Keratinocyte (primary cell): ENCODE measurements at regions not wholly inside any gene's neighbourhood (a gene's known extent, or its start where the extent isn't known, plus 50 kb on each side); places are given as distances from the start of the nearest gene placed in this dataset.

Source experiments
- EZH2 ChIP-seq: IDR thresholded peaks from one replicate; pipeline ENCODE4 v1.6.1; 2012; ENCODE audit warnings: inconsistent platforms, mild to moderate bottlenecking, low read length, moderate library complexity
- TF ChIP-seq, protein P1 (sequence below), 3 experiments: IDR thresholded peaks in 1 of 3; conservative IDR thresholded peaks in 1 of 3; optimal IDR thresholded peaks in 1 of 3; 2 replicates in 2 of 3; 3 replicates in 1 of 3; pipeline versions ENCODE3 to v1.5.1; 2011; ENCODE audit warnings: low read length in 3 of 3, mild to moderate bottlenecking in 3 of 3, moderate library complexity in 2 of 3, control low read depth in 1 of 3, inconsistent platforms in 1 of 3; ENCODE audit not compliant: insufficient read depth in 2 of 3; ENCODE audit errors: extremely low read depth in 1 of 3

- TF ChIP-seq, protein P1, sequence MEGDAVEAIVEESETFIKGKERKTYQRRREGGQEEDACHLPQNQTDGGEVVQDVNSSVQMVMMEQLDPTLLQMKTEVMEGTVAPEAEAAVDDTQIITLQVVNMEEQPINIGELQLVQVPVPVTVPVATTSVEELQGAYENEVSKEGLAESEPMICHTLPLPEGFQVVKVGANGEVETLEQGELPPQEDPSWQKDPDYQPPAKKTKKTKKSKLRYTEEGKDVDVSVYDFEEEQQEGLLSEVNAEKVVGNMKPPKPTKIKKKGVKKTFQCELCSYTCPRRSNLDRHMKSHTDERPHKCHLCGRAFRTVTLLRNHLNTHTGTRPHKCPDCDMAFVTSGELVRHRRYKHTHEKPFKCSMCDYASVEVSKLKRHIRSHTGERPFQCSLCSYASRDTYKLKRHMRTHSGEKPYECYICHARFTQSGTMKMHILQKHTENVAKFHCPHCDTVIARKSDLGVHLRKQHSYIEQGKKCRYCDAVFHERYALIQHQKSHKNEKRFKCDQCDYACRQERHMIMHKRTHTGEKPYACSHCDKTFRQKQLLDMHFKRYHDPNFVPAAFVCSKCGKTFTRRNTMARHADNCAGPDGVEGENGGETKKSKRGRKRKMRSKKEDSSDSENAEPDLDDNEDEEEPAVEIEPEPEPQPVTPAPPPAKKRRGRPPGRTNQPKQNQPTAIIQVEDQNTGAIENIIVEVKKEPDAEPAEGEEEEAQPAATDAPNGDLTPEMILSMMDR (optimal IDR thresholded peaks at IDR 0.05 in 1 of 3, IDR thresholded peaks at IDR 0.05 in 1 of 3, conservative IDR thresholded peaks at IDR 0.05 in 1 of 3; ENCODE audit: extremely low read depth in 1 of 3, insufficient read depth in 2 of 3, low read length in 3 of 3): no peak
- TF ChIP-seq EZH2: no peak
Measured at GRCh38 chr3:113340785-113341184, 100.5 kb downstream of the CFAP44 start.
